SK-N-SH treated with all-trans-retinoic acid at 6 μM for 48 hours (cell line): ENCODE measurements at regions not wholly inside any gene's neighbourhood (a gene's known extent, or its start where the extent isn't known, plus 50 kb on each side); places are given as distances from the start of the nearest gene placed in this dataset.

Source experiments
- ATAC-seq: fragments of 200-7000 bp; cut with Tn5 transposase; 3 replicates; pipeline ENCODE4 v1.9.1; 2020; ENCODE audit warnings: mild to moderate bottlenecking, moderate library complexity
- ARNTL ChIP-seq: fragments of 450-650 bp; formaldehyde crosslinking; IDR thresholded peaks from 2 replicates; pipeline ENCODE4 v1.5.0; 2020; ENCODE audit warnings: low read depth, mild to moderate bottlenecking, moderate library complexity, borderline replicate concordance
- BACH2 ChIP-seq: fragments of 250-450 bp; sonication (Bioruptor Pico); IDR thresholded peaks from 2 replicates; pipeline ENCODE4 v1.9.0; 2021; ENCODE audit warnings: mild to moderate bottlenecking, borderline replicate concordance
- CREB5 ChIP-seq: fragments of 250-450 bp; sonication (Bioruptor Pico); IDR thresholded peaks from 2 replicates; pipeline ENCODE4 v1.5.1; 2020; ENCODE audit warnings: low read depth, mild to moderate bottlenecking, moderate library complexity
- CSDC2 ChIP-seq: fragments of 250-450 bp; sonication (Bioruptor Pico); IDR thresholded peaks from 2 replicates; pipeline ENCODE4 v1.5.0; 2020; ENCODE audit warnings: mild to moderate bottlenecking, moderate library complexity
- CSRNP3 ChIP-seq: fragments of 250-450 bp; sonication (Bioruptor Pico); IDR thresholded peaks from 2 replicates; pipeline ENCODE4 v1.5.1; 2021; ENCODE audit warnings: mild to moderate bottlenecking, moderate library complexity
- ESRRG ChIP-seq: fragments of 250-450 bp; sonication (Bioruptor Pico); IDR thresholded peaks from 2 replicates; pipeline ENCODE4 v1.6.1; 2021; ENCODE audit warnings: mild to moderate bottlenecking
- GLIS3 ChIP-seq: fragments of 250-450 bp; sonication (Bioruptor Pico); IDR thresholded peaks from 2 replicates; pipeline ENCODE4 v1.5.0; 2020; ENCODE audit warnings: mild to moderate bottlenecking, moderate library complexity
- ISL1 ChIP-seq: fragments of 250-450 bp; sonication (Bioruptor Pico); IDR thresholded peaks from 2 replicates; pipeline ENCODE4 v2.1.2; 2022; ENCODE audit warnings: mild to moderate bottlenecking, moderate library complexity
- OSR1 ChIP-seq: fragments of 250-450 bp; sonication (Bioruptor Pico); IDR thresholded peaks from 2 replicates; pipeline ENCODE4 v1.8.0; 2022; ENCODE audit warnings: moderate library complexity, mild to moderate bottlenecking, inconsistent platforms
- PATZ1 ChIP-seq: fragments of 250-450 bp; sonication (Bioruptor Pico); IDR thresholded peaks from 2 replicates; pipeline ENCODE4 v1.8.0; 2020; ENCODE audit warnings: mild to moderate bottlenecking, moderate library complexity, borderline replicate concordance
- POU6F1 ChIP-seq: fragments of 250-450 bp; sonication (Bioruptor Pico); IDR thresholded peaks from 2 replicates; pipeline ENCODE4 v1.8.0; 2021; ENCODE audit warnings: low read depth, mild to moderate bottlenecking, moderate library complexity, borderline replicate concordance
- PPARA ChIP-seq: fragments of 250-450 bp; sonication (Bioruptor Pico); IDR thresholded peaks from 2 replicates; pipeline ENCODE4 v1.5.0; 2020; ENCODE audit warnings: mild to moderate bottlenecking, borderline replicate concordance
- RARB ChIP-seq: fragments of 250-450 bp; sonication (Bioruptor Pico); IDR thresholded peaks from 2 replicates; pipeline ENCODE4 v1.8.0; 2021; ENCODE audit warnings: mild to moderate bottlenecking, moderate library complexity
- SNAI2 ChIP-seq: fragments of 250-450 bp; sonication (Bioruptor Pico); IDR thresholded peaks from 2 replicates; pipeline ENCODE4 v1.5.0; 2020; ENCODE audit warnings: mild to moderate bottlenecking, moderate library complexity
- TCF4 ChIP-seq: fragments of 250-450 bp; sonication (Bioruptor Pico); IDR thresholded peaks from 2 replicates; pipeline ENCODE4 v1.8.0; 2021; ENCODE audit warnings: mild to moderate bottlenecking, moderate library complexity, borderline replicate concordance
- TOX ChIP-seq: fragments of 250-450 bp; sonication (Bioruptor Pico); IDR thresholded peaks from 2 replicates; pipeline ENCODE4 v1.8.0; 2021; ENCODE audit warnings: mild to moderate bottlenecking, moderate library complexity, borderline replicate concordance
- TSHZ2 ChIP-seq: fragments of 250-450 bp; sonication (Bioruptor Pico); IDR thresholded peaks from 2 replicates; pipeline ENCODE4 v1.5.0; 2020; ENCODE audit warnings: mild to moderate bottlenecking, moderate library complexity
- ZC3H10 ChIP-seq: fragments of 250-450 bp; sonication (Bioruptor Pico); IDR thresholded peaks from 2 replicates; pipeline ENCODE4 v1.5.1; 2021; ENCODE audit warnings: mild to moderate bottlenecking, moderate library complexity
- ZFP3 ChIP-seq: fragments of 250-450 bp; sonication (Bioruptor Pico); IDR thresholded peaks from 2 replicates; pipeline ENCODE4 v1.5.0; 2020; ENCODE audit warnings: mild to moderate bottlenecking, moderate library complexity
- ZFP30 ChIP-seq: fragments of 450-650 bp; formaldehyde crosslinking; IDR thresholded peaks from 2 replicates; pipeline ENCODE4 v1.5.0; 2022; ENCODE audit warnings: mild to moderate bottlenecking, moderate library complexity
- ZNF565 ChIP-seq: fragments of 450-650 bp; formaldehyde crosslinking; conservative IDR thresholded peaks from 2 replicates; pipeline ENCODE4 v1.5.0; 2020; ENCODE audit warnings: low read depth, mild to moderate bottlenecking, moderate library complexity
- ZNF70 ChIP-seq: fragments of 450-650 bp; formaldehyde crosslinking; IDR thresholded peaks from 2 replicates; pipeline ENCODE4 v1.5.0; 2020; ENCODE audit warnings: mild to moderate bottlenecking, moderate library complexity
- ZNF8 ChIP-seq: fragments of 450-650 bp; formaldehyde crosslinking; IDR thresholded peaks from 2 replicates; pipeline ENCODE4 v1.5.0; 2020; ENCODE audit warnings: mild to moderate bottlenecking, moderate library complexity

- TF ChIP-seq CSDC2 (CRISPR knock-in tag) (no peak), OSR1 (no peak), ZFP30 (CRISPR knock-in tag) (no peak), TSHZ2 (CRISPR knock-in tag) (no peak), ZFP3 (CRISPR knock-in tag) (no peak), RARB (CRISPR knock-in tag) (no peak), TOX (CRISPR knock-in tag) (no peak), ZNF70 (CRISPR knock-in tag) (no peak), CREB5 (no peak), ZNF8 (no peak), ZNF565 (no peak), PPARA (CRISPR knock-in tag) (no peak), POU6F1 (CRISPR knock-in tag) (no peak), PATZ1 (no peak), BACH2 (CRISPR knock-in tag) (no peak), ZC3H10 (CRISPR knock-in tag) (no peak), ISL1 (no peak), CSRNP3 (CRISPR knock-in tag) (no peak), GLIS3 (CRISPR knock-in tag) (no peak)
- no peak for ATAC-seq
Observed at GRCh38 chr21:19529031-19529430, 1125.4 kb upstream of the TMPRSS15 start.

GRCh38 chr21:19535356-19535755 is 1131.8 kb upstream of the TMPRSS15 start:
- TF ChIP-seq PATZ1 (no peak), TCF4 (CRISPR knock-in tag) (no peak), ARNTL (CRISPR knock-in tag) (no peak), ZC3H10 (CRISPR knock-in tag) (no peak), ESRRG (no peak), CSRNP3 (CRISPR knock-in tag) (no peak), ZNF565 (no peak), RARB (CRISPR knock-in tag) (no peak), OSR1 (no peak), TOX (CRISPR knock-in tag) (no peak), ISL1 (no peak), TSHZ2 (CRISPR knock-in tag) (no peak), PPARA (CRISPR knock-in tag) (no peak), SNAI2 (no peak)
- ATAC-seq, result no peak
